GM10248 (cell line): ENCODE measurements at regions not wholly inside any gene's neighbourhood (a gene's known extent, or its start where the extent isn't known, plus 50 kb on each side); places are given as distances from the start of the nearest gene placed in this dataset.

Experiments used
- CTCF ChIA-PET: fragments of 300-600 bp; sonication (Branson Sonifier 250); formaldehyde crosslinking; extraction: SDS; loops from one replicate; lab custom pipeline; 2021; ENCODE audit warnings: antibody characterized with exemption; lab: Yijun Ruan, JAX
- POLR2A ChIA-PET: fragments of 350-650 bp; sonication (Branson Sonifier 250); formaldehyde crosslinking; extraction: SDS; loops from one replicate; lab custom pipeline; 2020; ENCODE audit warnings: antibody characterized with exemption; lab: Yijun Ruan, JAX
- DNase-seq: peaks from one replicate; pipeline ENCODE4 v3.0.0; 2012; ENCODE audit errors: extremely low spot score
- TF ChIP-seq, protein P1 (sequence below): IDR thresholded peaks from 2 replicates; pipeline ENCODE4 v1.5.1; 2012; ENCODE audit warnings: mild to moderate bottlenecking, low read depth; ENCODE audit errors: extremely low read depth, missing control alignments, control extremely low read depth

DNA sequence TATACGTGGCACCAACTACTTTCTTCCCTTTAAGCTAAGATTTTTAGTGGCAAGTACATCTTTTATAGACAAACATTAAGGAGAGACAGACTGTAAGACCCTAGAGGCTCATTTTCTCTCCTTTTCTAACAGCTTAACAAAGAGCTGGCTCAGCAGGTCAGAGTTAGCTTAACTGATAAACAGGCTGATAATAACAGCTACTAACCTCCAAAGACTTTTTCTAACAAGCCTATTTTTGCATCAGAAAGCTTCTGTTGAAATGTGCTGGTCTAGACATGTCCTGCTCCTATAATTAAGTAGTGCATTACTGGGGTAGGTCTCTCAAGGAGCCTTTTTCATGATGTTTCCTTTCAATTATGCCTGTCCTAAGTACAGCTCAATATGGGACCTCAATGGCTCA is 238.2 kb upstream of the FAM3C start:
- CTCF ChIA-PET, result interaction anchor here (0.7 kb wide), 1 partner anchor 9 kb away, joined by 3 read pairs; no protein-coding TSS in a partner anchor
- DNase-seq, result no peak
- TF ChIP-seq, protein P1, sequence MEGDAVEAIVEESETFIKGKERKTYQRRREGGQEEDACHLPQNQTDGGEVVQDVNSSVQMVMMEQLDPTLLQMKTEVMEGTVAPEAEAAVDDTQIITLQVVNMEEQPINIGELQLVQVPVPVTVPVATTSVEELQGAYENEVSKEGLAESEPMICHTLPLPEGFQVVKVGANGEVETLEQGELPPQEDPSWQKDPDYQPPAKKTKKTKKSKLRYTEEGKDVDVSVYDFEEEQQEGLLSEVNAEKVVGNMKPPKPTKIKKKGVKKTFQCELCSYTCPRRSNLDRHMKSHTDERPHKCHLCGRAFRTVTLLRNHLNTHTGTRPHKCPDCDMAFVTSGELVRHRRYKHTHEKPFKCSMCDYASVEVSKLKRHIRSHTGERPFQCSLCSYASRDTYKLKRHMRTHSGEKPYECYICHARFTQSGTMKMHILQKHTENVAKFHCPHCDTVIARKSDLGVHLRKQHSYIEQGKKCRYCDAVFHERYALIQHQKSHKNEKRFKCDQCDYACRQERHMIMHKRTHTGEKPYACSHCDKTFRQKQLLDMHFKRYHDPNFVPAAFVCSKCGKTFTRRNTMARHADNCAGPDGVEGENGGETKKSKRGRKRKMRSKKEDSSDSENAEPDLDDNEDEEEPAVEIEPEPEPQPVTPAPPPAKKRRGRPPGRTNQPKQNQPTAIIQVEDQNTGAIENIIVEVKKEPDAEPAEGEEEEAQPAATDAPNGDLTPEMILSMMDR, result no peak
- POLR2A ChIA-PET, result no interaction called here

DNA sequence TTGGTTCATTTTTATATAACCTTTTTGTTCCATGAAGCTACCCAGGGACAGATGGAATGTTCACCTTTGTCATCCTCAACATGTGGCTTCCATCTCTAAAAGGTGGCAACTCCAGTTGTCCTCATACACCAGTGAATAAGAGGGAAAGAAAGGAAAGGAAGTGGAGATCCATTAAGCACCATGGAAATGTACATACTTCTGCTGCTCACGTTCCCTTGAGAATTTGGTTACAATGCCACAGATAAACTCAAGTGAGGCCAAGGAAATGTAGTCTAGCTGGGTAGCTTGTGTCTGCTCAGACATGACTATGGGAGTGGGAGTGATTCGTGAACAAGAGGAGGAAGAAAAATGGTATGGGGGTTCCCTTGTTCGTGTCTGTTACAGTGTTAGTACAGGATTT is 237.1 kb upstream of the FAM3C start:
- CTCF ChIA-PET, result interaction anchor here (1.1 kb wide), 1 partner anchor 18 kb away, joined by 3 read pairs; no protein-coding TSS in a partner anchor
- no peak for DNase-seq
- TF ChIP-seq, protein P1, result no peak
- POLR2A ChIA-PET, result no interaction called here

DNA sequence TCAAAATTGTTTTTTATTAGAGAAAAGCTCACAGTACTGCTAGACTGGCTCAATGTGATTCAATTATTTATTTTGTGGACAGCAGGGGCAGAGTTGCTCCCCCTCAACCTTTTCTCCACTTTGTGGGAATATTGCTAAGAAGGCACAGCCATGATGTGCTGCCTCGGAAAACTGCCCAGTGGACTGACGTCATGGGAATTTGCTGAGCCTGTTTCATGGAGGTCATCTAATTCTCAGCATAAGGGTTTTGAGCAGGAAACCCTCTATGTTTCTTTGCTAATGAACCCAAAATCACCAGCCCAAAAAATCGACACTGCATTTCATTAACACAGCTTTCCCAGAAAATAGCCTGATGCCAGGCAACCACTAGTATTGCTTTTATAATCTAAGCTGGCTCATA is 228.8 kb upstream of the FAM3C start:
- POLR2A ChIA-PET, result no interaction called here

DNA sequence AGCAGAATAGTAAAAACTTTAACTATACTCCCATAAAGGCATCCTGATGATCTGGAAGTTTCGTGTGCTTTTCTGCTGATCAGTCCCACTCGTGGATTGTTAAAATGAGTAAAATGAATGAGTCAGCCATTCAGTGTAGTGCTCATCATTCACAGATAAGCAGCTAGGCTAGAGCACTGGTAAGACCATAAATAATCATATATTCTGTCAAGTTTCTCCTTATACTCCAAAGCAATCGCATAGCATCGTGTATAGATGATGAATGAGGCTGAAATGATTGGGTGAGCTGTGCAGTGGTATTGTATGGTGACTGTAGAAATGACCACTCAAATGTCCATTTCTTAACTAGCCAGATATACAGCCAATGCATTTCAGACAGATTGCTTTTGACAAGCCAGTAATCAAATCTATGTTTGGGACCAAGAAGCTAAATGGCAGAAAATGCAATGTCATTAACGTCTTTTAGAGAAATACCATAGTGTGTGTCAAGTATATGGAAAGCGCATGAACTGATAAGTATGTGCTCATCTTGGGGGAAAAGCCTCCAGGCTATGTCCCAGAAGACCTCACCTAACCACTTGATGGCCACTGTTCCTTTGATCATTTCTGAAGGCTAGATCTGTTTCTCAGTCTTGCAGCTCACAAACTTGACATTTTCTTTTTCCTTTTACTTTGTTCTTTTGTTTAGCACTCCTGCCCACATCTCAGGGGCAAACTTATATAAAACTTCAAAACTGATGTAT is 227.2 kb upstream of the FAM3C start:
- CTCF ChIA-PET, result no interaction called here
- TF ChIP-seq, protein P1, result no peak
- POLR2A ChIA-PET, result no interaction called here
- no peak for DNase-seq

More for the DNA sequence above, 228.8 kb upstream of the FAM3C start:
- no peak for DNase-seq
- CTCF ChIA-PET, result interaction anchor here (1.1 to 2.2 kb wide), 4 partner anchors 10 to 14 kb away, joined by 3 to 6 read pairs (median 3); no protein-coding TSS in a partner anchor
- TF ChIP-seq, protein P1, result no peak

DNA sequence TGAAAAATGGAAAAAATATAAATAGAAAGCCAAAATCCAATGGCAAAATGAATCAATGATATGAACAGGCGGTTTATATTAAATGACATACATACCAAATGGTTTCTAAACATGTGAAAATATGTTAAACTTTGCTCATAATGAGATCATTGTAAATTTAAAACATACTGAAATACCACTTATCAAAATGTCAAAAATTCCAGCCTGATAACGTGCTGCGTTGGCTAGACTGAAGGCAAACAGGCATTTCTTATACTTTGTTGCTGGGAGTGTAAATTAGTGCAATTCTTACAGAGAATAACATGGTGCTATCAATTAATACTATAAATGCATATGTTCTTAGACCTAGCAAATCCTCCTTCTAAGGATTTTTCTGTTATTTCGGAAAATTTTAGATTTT is 225.8 kb upstream of the FAM3C start:
- DNase-seq, result no peak
- CTCF ChIA-PET, result no interaction called here
- POLR2A ChIA-PET, result no interaction called here
- TF ChIP-seq, protein P1, result no peak

DNA sequence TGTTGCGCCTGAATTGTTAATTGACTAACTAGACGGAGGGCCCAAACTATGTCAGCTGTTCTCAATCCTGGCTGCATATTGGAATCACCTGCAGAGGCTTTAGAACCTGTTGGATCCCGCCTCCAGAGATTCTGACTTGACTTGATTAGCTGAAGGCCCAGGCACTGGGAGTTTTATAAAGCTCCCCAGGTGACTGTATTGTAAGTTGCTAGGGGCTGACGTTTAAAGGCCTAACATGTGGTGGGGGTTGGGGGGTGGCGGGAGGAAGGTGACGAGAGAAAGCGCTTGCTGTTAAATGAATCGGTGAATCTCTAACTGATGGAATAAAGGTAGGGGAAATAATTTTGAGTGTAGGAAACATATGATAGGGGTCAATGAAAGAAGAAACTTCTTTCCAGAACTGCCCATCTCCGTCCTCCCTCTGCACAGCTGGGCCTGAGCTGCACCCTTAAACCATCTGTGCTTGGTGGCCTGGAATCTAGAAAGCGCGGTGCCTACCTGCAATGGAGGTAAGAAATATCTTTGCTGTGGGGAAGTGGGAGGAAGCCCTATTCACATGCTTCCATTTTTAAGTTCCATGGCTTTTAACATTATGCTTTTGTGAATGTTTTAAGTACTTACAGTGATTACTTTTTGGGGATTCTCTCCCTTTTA is 225.0 kb upstream of the FAM3C start:
- POLR2A ChIA-PET, result no interaction called here
- no peak for DNase-seq
- TF ChIP-seq, protein P1, result no peak
- CTCF ChIA-PET, result no interaction called here
